Epidermal melanocyte (primary cell): ENCODE measurements at regions not wholly inside any gene's neighbourhood (a gene's known extent, or its start where the extent isn't known, plus 50 kb on each side); places are given as distances from the start of the nearest gene placed in this dataset.
"Not testable (repeated sequence)": the region's sequence is repeated elsewhere in the genome, so short reads cannot be mapped to it uniquely, and the experiment has no call there.

Experiments used
- DNase-seq: peaks from one replicate; pipeline ENCODE4 v3.0.0; 2011; ENCODE audit warnings: low spot score; ENCODE audit not compliant: insufficient read length

DNA sequence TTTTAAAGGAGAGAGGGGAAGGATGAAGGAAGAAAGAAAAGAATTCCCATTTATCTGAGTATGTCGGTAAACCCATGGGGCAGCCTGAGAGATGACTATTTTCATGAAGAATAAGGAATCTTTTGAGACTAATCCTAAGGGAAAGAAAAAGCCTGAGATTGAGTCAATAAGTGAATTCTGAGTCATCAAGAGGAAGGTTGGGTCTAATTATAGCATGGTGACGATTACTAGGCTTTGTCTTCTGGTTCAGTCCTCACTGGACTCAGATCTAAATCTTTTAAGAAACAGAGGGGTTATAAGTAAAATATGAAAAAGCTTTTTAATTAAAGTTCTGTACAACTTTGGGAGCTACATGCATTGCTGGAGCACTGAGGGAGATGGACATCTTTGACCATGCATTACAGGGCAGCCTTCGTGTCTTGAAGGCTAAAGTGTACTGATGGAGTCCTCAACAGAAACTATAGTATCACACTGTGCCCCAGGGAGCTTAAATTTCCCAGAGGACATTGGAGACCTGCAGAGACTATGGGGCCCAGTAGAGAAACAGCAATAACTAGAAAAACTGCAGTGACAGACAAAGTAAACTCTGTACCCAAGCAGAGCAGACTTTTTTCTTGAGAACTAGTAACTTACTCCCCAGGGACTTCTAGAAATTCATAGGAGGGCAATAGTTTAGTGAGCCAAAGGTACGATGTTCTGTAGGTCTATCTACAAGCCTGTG lies 260.9 kb downstream of the RAD51AP2 start:
- DNase-seq: no peak

DNA sequence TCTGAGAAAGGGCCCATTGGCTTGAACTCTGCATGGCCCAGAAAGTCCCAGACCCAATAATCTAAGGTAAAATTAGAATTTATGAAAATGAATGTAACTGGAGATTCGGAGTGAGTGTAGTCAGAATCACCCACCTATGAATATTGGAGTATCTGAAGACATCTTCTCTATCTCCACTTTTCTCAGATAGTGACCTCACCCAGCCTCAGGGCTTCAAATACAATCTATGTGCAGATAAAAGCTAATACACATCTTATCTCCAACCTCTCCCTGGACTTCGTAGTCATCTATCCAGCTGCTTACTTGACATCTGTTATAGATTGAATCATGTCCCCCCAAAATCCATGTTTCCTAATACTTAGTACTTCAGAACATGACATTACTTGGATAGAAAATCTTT lies 263.2 kb downstream of the RAD51AP2 start:
- no peak for DNase-seq

DNA sequence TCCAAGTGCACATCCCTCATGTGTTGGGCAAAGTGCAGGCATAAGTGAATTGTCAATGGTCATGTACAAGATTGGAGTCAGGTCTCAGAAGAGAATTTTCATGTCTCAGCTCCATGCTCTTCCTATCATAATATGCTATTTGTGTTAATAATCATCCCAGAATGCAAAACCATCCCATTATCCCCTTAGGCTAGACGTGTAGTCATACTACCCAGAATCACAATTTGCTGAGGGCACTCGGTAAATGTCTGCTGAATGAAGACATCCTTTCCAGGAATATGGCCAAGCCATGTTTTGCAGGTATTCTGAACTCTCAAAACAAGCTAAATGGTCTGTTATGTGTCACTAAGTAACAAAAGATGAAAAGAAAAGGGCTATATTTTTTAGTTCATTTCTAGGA lies 263.8 kb downstream of the RAD51AP2 start:
- no peak for DNase-seq

DNA sequence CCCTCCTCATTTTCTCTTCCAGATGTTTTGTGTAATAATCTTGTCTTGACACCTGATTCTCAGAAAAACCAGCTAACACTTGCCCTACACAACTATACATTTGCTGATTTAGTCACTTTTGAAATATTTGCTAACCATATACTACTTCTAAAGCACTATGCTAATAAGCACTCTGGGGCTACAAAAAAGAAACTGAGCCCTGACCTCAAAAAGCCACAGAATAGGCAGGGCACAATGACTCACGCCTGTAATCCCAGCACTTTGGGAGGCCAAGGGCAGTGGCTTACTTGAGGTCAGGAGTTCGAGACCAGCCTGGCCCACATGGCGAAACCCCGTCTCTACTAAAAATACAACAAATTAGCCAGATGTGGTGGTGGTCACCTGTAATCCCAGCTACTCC lies 266.0 kb downstream of the RAD51AP2 start:
- DNase-seq: no peak

DNA sequence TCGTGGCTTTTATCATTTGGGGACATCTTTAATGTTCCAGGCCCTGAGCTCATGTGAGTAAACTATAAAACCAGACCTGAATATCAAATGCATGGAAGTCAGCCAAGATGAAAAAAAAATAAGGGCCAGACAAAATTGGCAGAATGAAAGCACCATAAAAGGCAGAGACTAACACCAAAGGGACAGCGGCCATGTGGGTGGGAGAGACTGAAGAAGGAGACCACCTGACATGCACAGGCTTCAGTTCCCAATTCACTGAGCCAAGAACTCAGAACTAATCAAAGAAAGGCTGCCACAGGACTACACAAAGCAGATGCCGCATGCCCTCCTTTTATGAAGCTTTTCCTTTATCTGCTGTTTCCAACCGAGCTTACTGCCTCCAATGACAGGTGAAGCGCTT lies 267.1 kb downstream of the RAD51AP2 start:
- DNase-seq: no peak

DNA sequence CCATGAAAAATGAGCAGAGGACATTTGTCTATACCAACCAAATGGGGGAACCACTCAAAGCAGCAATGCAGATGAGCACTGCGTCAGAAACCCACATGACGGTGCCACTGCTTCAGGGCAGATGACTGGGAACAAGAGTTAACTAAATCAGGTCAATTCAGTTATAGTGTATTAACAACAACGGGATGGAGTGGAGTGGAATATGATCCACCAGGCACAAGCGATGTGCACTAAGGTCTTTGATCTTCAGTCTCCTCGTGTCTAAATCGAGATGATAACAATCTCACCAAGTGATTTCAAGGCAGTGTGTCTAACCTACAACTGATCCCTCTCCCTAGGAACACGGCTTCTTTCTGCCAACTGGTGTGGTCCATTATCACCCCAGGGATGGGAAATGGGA lies 269.0 kb downstream of the RAD51AP2 start:
- no peak for DNase-seq

DNA sequence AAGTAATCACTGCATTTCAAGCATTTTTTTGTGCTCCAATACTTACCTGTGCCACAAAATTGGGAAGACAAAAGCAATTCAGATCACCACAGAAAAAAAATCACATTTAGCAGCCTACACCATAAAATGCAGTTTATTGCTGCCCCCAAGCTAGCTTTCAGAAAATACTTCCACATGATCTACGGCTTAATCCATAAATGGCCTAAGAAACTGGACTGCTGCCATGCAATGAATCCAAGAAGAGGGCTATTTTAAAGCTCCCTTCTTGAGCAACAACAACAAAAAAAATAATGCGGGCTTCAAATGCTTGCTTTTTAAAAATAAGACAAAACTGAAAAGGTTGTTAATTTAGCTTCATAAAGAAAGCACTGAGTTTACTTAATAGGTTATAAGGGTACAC lies 272.3 kb downstream of the RAD51AP2 start:
- DNase-seq: peak; percentile 32

DNA sequence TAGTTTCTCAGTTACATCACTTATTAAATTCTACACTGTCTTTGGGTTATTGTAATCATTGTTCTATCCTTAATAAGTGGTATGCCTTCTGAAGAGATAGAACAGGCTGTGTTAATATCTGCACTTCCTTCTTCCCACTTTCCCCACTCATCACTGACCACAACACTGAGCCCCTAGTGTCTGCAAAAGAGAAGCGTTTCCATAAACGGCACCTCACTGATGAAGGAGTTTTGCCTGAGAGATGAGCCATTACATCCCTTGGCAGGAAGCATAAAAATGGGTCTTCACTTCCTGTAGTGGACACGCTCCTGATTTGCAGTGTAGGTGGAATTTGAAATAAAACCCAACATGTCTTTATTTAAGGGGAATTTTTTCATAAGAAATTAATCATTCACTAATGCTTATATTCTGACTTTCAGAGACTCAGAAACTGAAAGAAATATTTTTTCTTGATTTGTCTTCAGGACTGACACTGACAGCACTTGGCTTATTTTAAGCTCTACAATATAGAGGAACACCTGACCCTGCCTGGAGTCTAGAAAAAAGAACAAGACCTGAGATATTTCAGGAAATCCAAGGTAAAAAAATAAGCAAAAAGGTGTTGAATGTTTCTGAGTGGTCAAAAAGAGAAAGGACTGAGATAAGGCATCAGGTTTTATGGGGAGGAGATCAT lies 275.3 kb downstream of the RAD51AP2 start:
- no peak for DNase-seq

DNA sequence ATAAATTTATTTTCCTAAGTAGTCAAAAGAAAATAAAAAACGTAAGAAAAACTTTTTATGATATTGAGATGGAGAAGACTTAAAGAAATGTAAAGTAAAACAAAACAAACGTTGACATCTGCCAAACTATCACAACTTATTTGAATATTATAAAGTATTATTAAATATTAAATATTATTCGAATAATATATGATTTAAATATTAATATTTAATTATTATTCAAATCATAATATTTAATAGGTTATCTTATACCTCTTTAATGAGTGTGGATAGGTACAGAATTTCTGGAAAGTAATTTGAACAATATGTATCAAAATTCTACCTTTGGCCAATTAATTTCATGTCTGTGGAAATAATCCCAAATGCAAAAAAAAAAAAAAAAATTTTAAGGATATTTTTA lies 278.7 kb downstream of the RAD51AP2 start:
- no peak for DNase-seq

DNA sequence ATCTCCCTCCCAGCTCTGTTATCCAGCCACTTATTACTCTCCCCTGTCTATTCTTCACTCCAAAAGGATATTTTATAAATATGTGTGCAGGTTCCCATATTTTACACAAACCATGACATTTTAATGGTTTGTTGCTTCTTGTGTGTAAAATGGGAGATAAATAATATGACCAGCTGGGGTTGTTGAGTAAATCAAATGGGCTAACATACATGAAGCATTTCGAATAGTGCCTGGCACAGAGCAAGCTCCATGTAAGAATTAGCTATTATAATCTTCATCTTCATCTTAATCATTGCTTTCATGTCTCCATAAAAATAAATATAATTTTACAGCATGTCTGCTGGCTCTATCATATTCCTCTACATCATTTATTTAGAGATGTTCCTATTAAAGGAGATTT lies 283.1 kb downstream of the RAD51AP2 start:
- DNase-seq: no peak

DNA sequence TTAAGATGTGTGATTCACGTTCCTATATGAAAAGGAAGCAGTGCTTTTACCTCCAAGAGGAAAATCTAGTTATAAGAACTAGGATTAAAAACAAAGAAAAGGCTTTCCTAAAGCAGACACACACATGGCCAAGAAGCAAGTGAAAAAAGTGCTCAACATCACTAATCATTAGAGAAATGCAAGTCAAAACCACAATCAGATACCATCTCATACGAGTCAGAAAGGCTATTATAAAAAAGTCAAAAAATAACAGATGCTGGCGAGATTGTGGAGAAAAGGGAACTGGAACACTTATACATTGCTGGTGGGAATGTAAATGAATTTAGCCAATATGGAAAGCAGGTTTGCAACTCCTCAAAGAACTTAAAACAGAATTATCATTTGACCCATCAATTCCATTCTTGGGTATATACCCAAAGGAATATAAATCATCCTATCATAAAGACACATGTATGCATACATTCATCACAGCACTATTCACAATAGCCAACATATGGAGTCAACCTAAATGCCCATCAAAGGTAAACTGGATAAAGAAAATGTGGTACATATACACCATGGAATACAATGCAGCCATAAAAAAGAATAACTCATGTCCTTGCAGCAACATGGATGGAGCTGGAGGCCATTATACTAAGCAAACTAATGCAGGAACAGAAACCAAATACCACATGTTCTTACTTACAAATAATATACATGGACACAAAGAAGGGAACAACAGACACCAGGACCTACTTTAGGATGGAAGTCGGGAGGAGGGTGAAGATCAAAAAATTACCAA lies 285.3 kb downstream of the RAD51AP2 start:
- DNase-seq: no peak

DNA sequence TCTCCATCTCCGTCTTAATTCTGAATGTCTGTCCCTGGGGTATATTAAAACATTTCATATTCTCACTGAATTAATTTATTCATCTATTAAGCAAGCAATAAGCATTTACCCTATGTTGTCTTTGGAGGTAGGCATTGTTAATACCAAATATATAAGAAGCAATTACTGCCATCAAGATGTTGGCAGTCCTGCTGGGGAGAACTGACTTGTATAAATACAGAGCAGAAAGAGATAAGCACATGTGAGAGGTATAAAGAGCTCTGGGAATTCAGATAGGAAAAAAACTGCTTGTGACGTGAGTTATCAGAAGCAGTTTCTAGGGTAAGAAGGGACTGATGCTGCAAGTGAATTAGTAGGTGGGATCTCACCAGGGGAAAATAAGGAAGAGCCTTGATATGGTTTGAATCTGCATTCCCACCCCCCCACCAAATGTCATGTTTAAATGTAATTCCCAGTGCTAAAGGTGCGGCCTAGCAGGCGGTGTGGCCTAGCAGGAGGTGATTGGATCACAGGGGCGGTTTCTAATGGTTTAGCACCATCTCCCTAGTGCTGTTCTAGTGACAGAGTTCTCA lies 286.8 kb downstream of the RAD51AP2 start:
- no peak for DNase-seq

DNA sequence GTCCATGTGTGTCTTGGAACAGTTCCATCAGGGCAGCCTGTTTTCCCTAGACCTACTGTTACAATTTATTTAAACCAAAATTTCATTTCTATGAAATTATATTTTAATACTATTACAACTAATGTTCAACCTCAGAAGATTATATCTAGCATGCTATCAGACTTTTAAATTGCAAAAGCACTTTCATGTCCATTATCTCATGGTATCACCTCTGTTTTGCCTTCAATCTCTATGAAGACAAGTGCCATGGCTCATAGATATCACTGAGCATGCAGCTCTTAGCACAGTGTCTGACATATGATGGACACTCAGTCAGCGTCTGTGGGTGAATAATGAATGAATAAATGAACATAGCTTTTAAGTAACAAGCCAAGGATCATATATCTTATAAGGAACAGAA lies 288.8 kb downstream of the RAD51AP2 start:
- no peak for DNase-seq

DNA sequence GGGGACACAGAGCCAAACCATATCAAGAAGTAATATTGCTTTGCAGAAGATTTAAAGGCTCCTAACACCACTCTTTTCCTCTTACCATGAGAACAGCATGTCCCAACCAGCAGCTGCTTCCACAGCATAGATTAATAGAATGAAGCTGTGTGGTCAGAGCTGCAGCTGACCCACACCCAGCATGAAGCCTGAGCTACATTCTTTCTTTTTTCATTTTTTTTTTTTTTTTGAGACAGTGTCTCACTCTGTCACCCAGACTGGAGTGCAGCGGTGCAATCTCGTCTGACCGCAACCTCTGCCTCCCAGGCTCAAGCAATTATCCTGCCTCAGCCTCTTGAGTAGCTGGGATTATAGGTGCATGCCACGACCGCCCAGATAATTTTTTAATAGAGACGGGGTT lies 289.8 kb downstream of the RAD51AP2 start:
- DNase-seq: no peak

DNA sequence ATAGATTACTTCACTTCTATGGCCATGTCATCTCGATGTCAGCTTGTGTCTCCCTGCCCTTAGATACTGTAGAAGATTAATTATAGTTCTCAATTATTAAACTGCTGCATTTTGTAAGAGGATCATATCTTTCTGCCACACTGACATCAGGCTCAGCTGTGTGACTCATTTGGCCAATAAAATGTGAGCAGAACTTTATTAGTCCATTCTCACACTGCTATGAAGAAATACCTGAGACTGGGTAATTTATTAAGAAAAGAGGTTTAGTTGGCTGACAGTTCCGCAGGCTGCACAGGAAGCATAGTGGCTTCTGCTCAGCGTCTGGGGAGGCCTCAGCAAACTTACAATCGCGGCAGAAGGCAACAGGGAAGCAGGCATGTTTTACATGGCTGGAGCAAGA lies 290.4 kb downstream of the RAD51AP2 start:
- no peak for DNase-seq

DNA sequence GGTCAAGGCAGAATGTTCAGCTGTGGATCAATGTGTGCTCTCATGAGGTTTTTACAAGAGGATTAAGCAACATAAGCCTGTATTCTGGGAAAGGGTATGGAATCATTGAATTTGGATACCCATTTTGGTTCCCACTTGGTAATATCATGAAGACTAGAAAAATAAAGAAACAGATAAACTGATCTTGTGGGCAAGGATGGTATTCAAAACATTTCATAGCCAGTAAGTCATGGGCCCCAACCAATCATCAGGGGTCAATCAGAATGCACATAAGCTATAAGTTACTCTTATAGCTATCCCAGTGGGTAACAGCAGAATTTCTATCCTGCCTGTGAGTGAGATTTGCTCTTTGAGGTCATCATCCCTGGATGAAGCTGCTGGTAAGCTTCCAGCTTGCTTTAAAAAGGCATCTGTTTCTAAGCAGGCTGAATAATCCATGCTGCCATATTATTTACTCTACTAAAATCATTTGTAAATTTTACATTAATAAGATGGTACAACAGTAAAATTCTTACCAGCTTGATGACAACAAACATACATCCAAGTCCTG lies 291.2 kb downstream of the RAD51AP2 start:
- no peak for DNase-seq

DNA sequence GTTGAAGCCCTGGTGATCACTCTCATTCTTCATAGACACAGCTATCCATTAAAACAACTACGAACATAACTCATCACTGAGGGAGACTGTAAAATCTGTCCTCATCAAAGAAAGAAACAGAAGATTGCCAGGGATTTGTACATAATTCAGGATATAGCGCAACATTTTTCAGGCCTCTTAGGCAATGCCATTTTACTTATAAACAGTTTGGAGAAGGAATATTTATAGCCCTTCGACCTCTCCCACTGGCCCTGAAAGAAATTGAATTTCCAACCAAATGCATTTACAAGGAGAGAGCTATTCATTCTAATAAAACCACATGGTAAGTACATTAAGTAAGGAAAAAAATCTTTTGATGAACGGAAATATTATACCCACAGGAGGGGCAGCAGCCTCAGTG lies 295.0 kb downstream of the RAD51AP2 start:
- DNase-seq: no peak

DNA sequence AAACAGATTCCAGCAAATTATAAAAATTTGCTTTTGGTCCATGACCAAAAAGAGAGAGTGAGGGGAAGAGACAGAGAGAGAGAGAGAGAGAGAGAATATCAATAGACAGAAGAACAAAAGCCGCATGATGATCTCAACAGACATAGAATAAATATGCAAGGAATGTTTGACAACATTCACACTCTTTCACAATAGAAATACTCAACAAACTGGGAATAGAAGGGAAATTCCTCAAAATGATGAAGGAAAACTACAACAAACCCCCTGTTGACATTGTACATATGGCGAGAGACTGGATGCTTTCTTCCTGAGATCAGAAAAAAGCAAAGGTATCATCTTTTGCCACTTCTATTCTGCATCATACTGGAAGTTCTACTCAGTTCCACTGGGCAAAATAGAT lies 309.7 kb downstream of the RAD51AP2 start:
- no peak for DNase-seq

DNA sequence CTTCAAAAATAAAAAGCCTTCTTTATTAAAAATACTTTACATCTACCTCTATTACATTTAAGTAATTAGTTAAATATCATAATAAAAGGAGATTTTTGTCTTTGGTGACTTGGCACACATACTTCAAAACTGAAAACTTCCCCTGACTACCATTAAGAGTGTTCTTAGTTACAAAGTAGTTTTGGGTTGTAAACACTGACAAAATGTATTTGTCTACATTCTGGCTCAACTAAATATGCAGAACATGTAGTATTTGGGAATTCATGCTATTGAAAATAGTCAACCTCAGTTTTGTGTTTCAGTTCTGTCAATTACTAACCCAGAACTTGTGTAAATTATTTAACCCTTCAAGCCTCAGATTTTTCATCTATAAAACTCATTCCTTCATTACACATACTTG lies 311.5 kb downstream of the RAD51AP2 start:
- no peak for DNase-seq

DNA sequence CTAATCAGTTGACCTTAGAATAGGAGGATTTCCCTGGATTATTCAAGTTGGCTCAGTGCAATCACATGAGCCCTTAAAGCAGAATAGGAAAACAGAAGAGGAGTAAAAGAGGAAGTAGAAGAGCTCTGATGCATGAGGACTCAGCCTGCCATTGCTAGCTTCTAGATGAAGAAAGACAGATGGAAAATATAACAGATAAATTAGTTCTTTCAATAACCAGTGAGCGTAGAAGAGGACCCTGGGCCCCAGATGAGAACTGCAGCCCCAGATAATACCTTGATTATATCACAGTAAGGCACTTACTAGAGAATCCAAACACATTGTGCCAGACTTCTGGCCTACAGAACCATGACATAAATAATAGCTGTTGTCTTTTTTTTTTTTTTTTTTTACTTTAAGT lies 314.0 kb downstream of the RAD51AP2 start:
- DNase-seq: not testable (repeated sequence)

DNA sequence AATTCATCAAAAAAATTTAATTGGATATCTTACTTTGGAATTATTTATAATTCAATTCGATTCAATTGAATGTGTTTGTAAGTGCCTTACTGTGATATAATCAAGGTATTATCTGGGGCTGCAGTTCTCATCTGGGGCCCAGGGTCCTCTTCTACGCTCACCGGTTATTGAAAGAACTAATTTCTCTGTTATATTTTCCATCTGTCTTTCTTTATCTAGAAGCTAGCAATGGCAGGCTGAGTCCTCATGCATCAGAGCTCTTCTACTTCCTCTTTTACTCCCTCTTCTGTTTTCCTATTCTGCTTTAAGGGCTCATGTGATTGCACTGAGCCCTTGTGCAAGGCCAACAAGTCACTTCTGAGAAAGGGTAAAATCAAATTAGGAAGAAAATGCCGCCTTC lies 315.6 kb downstream of the RAD51AP2 start:
- DNase-seq: not testable (repeated sequence)

DNA sequence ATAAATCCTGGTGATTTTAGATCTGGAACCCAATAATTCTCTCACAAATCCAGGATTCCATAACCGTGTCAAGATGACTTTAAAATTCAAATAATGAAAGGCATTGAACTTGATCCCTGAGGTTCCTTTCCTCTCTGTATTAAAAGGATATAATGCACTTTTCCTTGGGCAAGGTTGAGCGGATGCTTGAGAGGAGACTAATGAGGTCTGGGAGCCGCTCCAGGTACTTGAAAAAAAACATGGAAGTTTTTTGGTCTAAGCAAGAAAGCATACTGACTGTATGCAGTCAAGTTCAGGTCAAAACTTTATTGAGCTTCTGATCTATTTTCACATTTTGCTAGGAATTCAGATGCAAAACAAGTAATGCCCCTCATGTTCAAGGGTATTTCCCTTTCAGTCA lies 318.5 kb downstream of the RAD51AP2 start:
- no peak for DNase-seq
